ENCODE measurements at regions not wholly inside any gene's neighbourhood (a gene's known extent, or its start where the extent isn't known, plus 50 kb on each side); places are given as distances from the start of the nearest gene placed in this dataset.

Small RNA genes in the stretch of these regions (small RNA-seq; reads per million reads assigned to genes)
- gene RF01848: 0 reads per million in 2 experiments
